GM18867 (cell line): ENCODE measurements at regions not wholly inside any gene's neighbourhood (a gene's known extent, or its start where the extent isn't known, plus 50 kb on each side); places are given as distances from the start of the nearest gene placed in this dataset.
"Not testable (repeated sequence)": the region's sequence is repeated elsewhere in the genome, so short reads cannot be mapped to it uniquely, and the experiment has no call there.

Experiments used
- ATAC-seq: cut with Tn5 transposase; IDR thresholded peaks from one replicate; pipeline ENCODE4 v1.9.1; 2021; ENCODE audit warnings: mild to moderate bottlenecking, moderate library complexity; ENCODE audit not compliant: unreplicated experiment

GRCh38 chr22:19599626-19600243 is 75.5 kb upstream of the CLDN5 start:
- no peak for ATAC-seq

GRCh38 chr22:19603346-19603745 is 79.1 kb upstream of the CLDN5 start:
- not testable (repeated sequence) for ATAC-seq

GRCh38 chr22:19603767-19604166 is 79.6 kb upstream of the CLDN5 start:
- no peak for ATAC-seq

GRCh38 chr22:19604711-19605268 is 80.6 kb upstream of the CLDN5 start:
- ATAC-seq, result no peak

- no peak for ATAC-seq
These were observed 81.5 kb upstream of the CLDN5 start for GRCh38 chr22:19605508-19606331.

- no peak for ATAC-seq
These were observed 82.4 kb upstream of the CLDN5 start for GRCh38 chr22:19606332-19607191.

- ATAC-seq, result no peak
These were observed 83.2 kb upstream of the CLDN5 start for GRCh38 chr22:19607192-19608002.

- no peak for ATAC-seq
These were observed 83.9 kb upstream of the CLDN5 start for GRCh38 chr22:19608003-19608690.

- ATAC-seq, result not testable (repeated sequence)
These were observed 85.5 kb upstream of the CLDN5 start for GRCh38 chr22:19609753-19610152.

GRCh38 chr22:19610518-19611253 is 86.5 kb upstream of the CLDN5 start:
- no peak for ATAC-seq

GRCh38 chr22:19611590-19611989 is 87.4 kb upstream of the CLDN5 start:
- no peak for ATAC-seq

GRCh38 chr22:19612866-19613572 is 88.8 kb upstream of the CLDN5 start:
- no peak for ATAC-seq

GRCh38 chr22:19614536-19614863 is 90.3 kb upstream of the CLDN5 start:
- no peak for ATAC-seq

- ATAC-seq, result no peak
These were observed 90.8 kb upstream of the CLDN5 start for GRCh38 chr22:19615001-19615461.

GRCh38 chr22:19615867-19616581 is 91.8 kb upstream of the CLDN5 start:
- no peak for ATAC-seq

GRCh38 chr22:19619144-19620009 is 94.9 kb upstream of the SEPTIN5 start:
- ATAC-seq, result peak; percentile 54
